B cell (primary cell): ENCODE measurements at regions not wholly inside any gene's neighbourhood (a gene's known extent, or its start where the extent isn't known, plus 50 kb on each side); places are given as distances from the start of the nearest gene placed in this dataset.

Source experiments
- ATAC-seq: fragments of 200-7000 bp; cut with Tn5 transposase; one replicate; pipeline ENCODE4 v1.10.0; 2021; ENCODE audit warnings: low read depth, mild to moderate bottlenecking, moderate number of reproducible peaks, moderate library complexity
- CTCF ChIA-PET: fragments of 350-600 bp; sonication (Branson Sonifier 250); formaldehyde crosslinking; loops from one replicate; lab custom pipeline; 2021; ENCODE audit warnings: antibody characterized with exemption, inconsistent platforms; lab: Charles Lee
- POLR2A ChIA-PET: fragments of 350-600 bp; sonication (Branson Sonifier 250); formaldehyde crosslinking; loops from one replicate; lab custom pipeline; 2021; ENCODE audit warnings: antibody characterized with exemption; lab: Charles Lee
- DNase-seq: peaks from one replicate; pipeline ENCODE4 v3.0.0; 2013
- H2AFZ ChIP-seq: 2 replicates; pipeline ENCODE4 v1.6.1; 2012; ENCODE audit warnings: mild to moderate bottlenecking, low read depth, low read length; ENCODE audit not compliant: insufficient read depth, poor library complexity, severe bottlenecking
- H3K27ac ChIP-seq, 2 donors: 1 replicate in 1 of 2; 2 replicates in 1 of 2; pipeline ENCODE4 v1.5.1; 2012 to 2013; ENCODE audit warnings: low read length in 2 of 2, mild to moderate bottlenecking in 2 of 2, moderate library complexity in 1 of 2
- H3K27me3 ChIP-seq, 4 experiments: fragments of 200-600 bp in 1 of 4; sonication (generic) in 1 of 4; replicated peaks in 1 of 4; 1 replicate in 2 of 4; 2 replicates in 2 of 4; pipeline versions ENCODE4 v1.6.1 to v1.7.0; 2013 to 2016; ENCODE audit warnings: low read length in 3 of 4, mild to moderate bottlenecking in 2 of 4, mixed read lengths in 1 of 4, moderate library complexity in 1 of 4; ENCODE audit not compliant: insufficient read depth in 4 of 4, control insufficient read depth in 3 of 4; ENCODE audit errors: control extremely low read depth in 1 of 4
- H3K36me3 ChIP-seq, 2 experiments: replicated peaks in 1 of 2; 1 replicate in 1 of 2; 2 replicates in 1 of 2; pipeline versions ENCODE4 v1.6.1 to v1.7.1; 2013; ENCODE audit warnings: low read length in 1 of 2; ENCODE audit not compliant: insufficient read depth in 2 of 2, control insufficient read depth in 1 of 2; ENCODE audit errors: control extremely low read depth in 1 of 2, extremely low read depth in 1 of 2
- H3K4me1 ChIP-seq, 2 donors: fragments of 200-600 bp in 1 of 2; sonication (generic) in 1 of 2; 1 replicate in 1 of 2; 2 replicates in 1 of 2; pipeline versions ENCODE4 v1.5.1 to v1.6.1; 2013 to 2017; ENCODE audit warnings: low read length in 2 of 2; ENCODE audit not compliant: control insufficient read depth in 2 of 2, insufficient read depth in 2 of 2
- H3K4me2 ChIP-seq: replicated peaks from 2 replicates; pipeline ENCODE3; 2012; ENCODE audit warnings: mild to moderate bottlenecking, low read depth, low read length; ENCODE audit not compliant: poor library complexity, severe bottlenecking
- H3K4me3 ChIP-seq, 5 experiments: fragments of 200-600 bp in 1 of 5; sonication (generic) in 1 of 5; 1 replicate in 3 of 5; 2 replicates in 2 of 5; pipeline versions ENCODE4 v1.5.1 to v1.7.0; 2011 to 2016; ENCODE audit warnings: low read length in 4 of 5, mild to moderate bottlenecking in 4 of 5, low read depth in 2 of 5, control low read depth in 1 of 5, moderate library complexity in 1 of 5; ENCODE audit not compliant: insufficient read depth in 1 of 5; ENCODE audit errors: control extremely low read depth in 1 of 5, extremely low read depth in 1 of 5
- H3K79me2 ChIP-seq: fragments of 200-600 bp; sonication (generic); one replicate; pipeline ENCODE4 v1.6.0; 2016; ENCODE audit warnings: low read length; ENCODE audit not compliant: control insufficient read depth, insufficient read depth
- H3K9ac ChIP-seq: fragments of 200-600 bp; sonication (generic); 2 replicates; pipeline ENCODE4 v1.6.1; 2017; ENCODE audit warnings: mild to moderate bottlenecking, low read length, moderate library complexity
- H3K9me3 ChIP-seq, 3 donors: one replicate each; pipeline versions ENCODE4 v1.6.1 to v1.7.1; 2013; ENCODE audit warnings: low read length in 2 of 3; ENCODE audit not compliant: control insufficient read depth in 2 of 3, insufficient read depth in 1 of 3; ENCODE audit errors: control extremely low read depth in 1 of 3
- H4K20me1 ChIP-seq: 2 replicates; pipeline ENCODE4 v1.6.0; 2012; ENCODE audit warnings: mild to moderate bottlenecking, low read length; ENCODE audit not compliant: insufficient read depth, control insufficient read depth, poor library complexity, severe bottlenecking
- H3K27ac Mint-ChIP-seq: one replicate; pipeline ENCODE4 v1.8.0; 2021; ENCODE audit warnings: mixed read lengths
- H3K27me3 Mint-ChIP-seq: one replicate; pipeline ENCODE4 v1.8.0; 2021; ENCODE audit warnings: mixed read lengths
- H3K4me1 Mint-ChIP-seq: one replicate; pipeline ENCODE4 v1.8.0; 2021; ENCODE audit warnings: mixed read lengths
- H3K4me3 Mint-ChIP-seq: one replicate; pipeline ENCODE4 v1.8.0; 2021; ENCODE audit warnings: mixed read lengths
- H3K9me3 Mint-ChIP-seq: one replicate; pipeline ENCODE4 v1.8.0; 2022; ENCODE audit warnings: mixed read lengths; ENCODE audit not compliant: insufficient read depth
- CTCF ChIP-seq: fragments of 200-600 bp; IDR thresholded peaks from one replicate; pipeline ENCODE4 v1.8.0; 2022; ENCODE audit warnings: antibody characterized with exemption, mild to moderate bottlenecking
- EZH2 ChIP-seq: IDR thresholded peaks from 2 replicates; pipeline ENCODE4 v1.6.1; 2012; ENCODE audit warnings: borderline replicate concordance, low read depth, mild to moderate bottlenecking, moderate library complexity, low read length; ENCODE audit not compliant: insufficient read depth, poor library complexity, severe bottlenecking
- WGBS: methylation state at CpG from one replicate; pipeline ENCODE4 v1.1.5; 2013; ENCODE audit warnings: missing lambda C conversion rate; ENCODE audit not compliant: insufficient coverage; 5-methylcytosine and 5-hydroxymethylcytosine counted together
- intact Hi-C: fragments of 100-400 bp; cut with micrococcal nuclease; formaldehyde crosslinking; loops from one replicate; pipeline ENCODE4 v1.10.0; 2022

GRCh38 chr5:90051756-90052155 is 357.8 kb downstream of the CETN3 start:
- Histone ChIP-seq H2AFZ (no peak overlapping the region), H3K27me3 (no peaks in the 10 kb centered on the region), H3K9me3 (no peaks in the 10 kb centered on the region), H3K4me1 (no peaks in the 10 kb centered on the region), H3K9ac (no peak overlapping the region), H3K27ac (no peak overlapping the region), H3K36me3 (no peaks in the 10 kb centered on the region), H3K4me2 (no peak overlapping the region), H3K79me2 (no peaks in the 10 kb centered on the region), H4K20me1 (no peaks in the 10 kb centered on the region), H3K4me3 (no peak overlapping the region)
- Mint-ChIP-seq H3K27ac (no peak overlapping the region), H3K4me3 (no peak overlapping the region), H3K9me3 (no peaks in the 10 kb centered on the region), H3K27me3 (peaks cover 6% of the 10 kb centered on the region), H3K4me1 (no peaks in the 10 kb centered on the region)
- DNase-seq, result no peak
- no peak for ATAC-seq
- WGBS, result 100% methylated on average over 1 of the region's 1 CpG
- intact Hi-C loops, result no loop called here
- CTCF ChIA-PET, result no interaction called here
- POLR2A ChIA-PET, result no interaction called here
- no peak for TF ChIP-seq CTCF
- TF ChIP-seq EZH2, result no peak

DNA sequence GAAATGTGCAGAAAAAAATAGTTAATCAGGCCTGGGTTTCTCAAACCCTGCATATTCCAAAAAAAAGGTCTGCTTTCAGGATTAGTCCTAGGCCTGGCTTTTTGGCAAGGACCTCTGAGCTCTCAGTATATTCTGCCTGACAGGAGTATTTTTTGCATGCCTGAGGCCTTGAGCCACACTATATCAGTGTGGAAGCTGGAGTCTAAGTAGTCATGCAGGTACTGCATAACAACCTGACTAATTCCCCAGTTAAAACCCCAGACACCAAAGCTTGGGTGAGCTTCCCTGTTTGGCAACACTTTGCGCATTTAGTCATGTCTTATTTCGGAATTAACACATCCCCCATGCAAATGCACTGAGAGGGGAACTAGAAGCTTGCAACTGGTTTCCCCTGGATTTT is 359.5 kb downstream of the CETN3 start:
- no peak overlapping the region for H3K27ac Mint-ChIP-seq
- H3K4me3 Mint-ChIP-seq, result no peak overlapping the region
- Histone ChIP-seq H3K4me3 (no peak overlapping the region), H3K36me3 (no peaks in the 10 kb centered on the region), H3K27ac (no peak overlapping the region), H3K4me1 (no peaks in the 10 kb centered on the region), H3K4me2 (no peak overlapping the region), H3K9me3 (peaks cover 0 to under 1% (median 0%) of the 10 kb centered on the region in 3 donors), H3K27me3 (no peaks in the 10 kb centered on the region), H3K79me2 (no peaks in the 10 kb centered on the region), H2AFZ (no peak overlapping the region), H4K20me1 (no peaks in the 10 kb centered on the region), H3K9ac (no peak overlapping the region)
- H3K4me1 Mint-ChIP-seq, result no peaks in the 10 kb centered on the region
- no peaks in the 10 kb centered on the region for H3K9me3 Mint-ChIP-seq
- no peak for ATAC-seq
- intact Hi-C loops, result no loop called here
- DNase-seq, result no peak
- H3K27me3 Mint-ChIP-seq, result peaks cover 10% of the 10 kb centered on the region
- ChIA-PET POLR2A (no interaction called here), CTCF (no interaction called here)
- no peak for TF ChIP-seq EZH2
- no peak for TF ChIP-seq CTCF
- 94% methylated on average over 2 of the region's 2 CpGs for WGBS
